HG03039 (cell line): ENCODE measurements at regions not wholly inside any gene's neighbourhood (a gene's known extent, or its start where the extent isn't known, plus 50 kb on each side); places are given as distances from the start of the nearest gene placed in this dataset.

Experiments used
- ATAC-seq: cut with Tn5 transposase; IDR thresholded peaks from one replicate; pipeline ENCODE4 v1.9.1; 2021; ENCODE audit warnings: mild to moderate bottlenecking, moderate library complexity; ENCODE audit not compliant: unreplicated experiment

- ATAC-seq = no peak
Measured at GRCh38 chr18:51637881-51638280, 440.4 kb upstream of the MEX3C start.

GRCh38 chr18:51639541-51639940 is 442.1 kb upstream of the MEX3C start:
- ATAC-seq = no peak

- ATAC-seq = no peak
Measured at GRCh38 chr18:51643483-51643882, 446.0 kb upstream of the MEX3C start.

- no peak for ATAC-seq
Measured at GRCh38 chr18:51645607-51646006, 448.1 kb upstream of the MEX3C start.

- no peak for ATAC-seq
Measured at GRCh38 chr18:51647346-51647745, 449.9 kb upstream of the MEX3C start.

GRCh38 chr18:51647942-51648341 is 450.5 kb upstream of the MEX3C start:
- no peak for ATAC-seq

GRCh38 chr18:51649796-51650195 is 452.3 kb upstream of the MEX3C start:
- no peak for ATAC-seq

GRCh38 chr18:51651761-51652160 is 454.3 kb upstream of the MEX3C start:
- no peak for ATAC-seq

GRCh38 chr18:51653507-51654213 is 456.2 kb upstream of the MEX3C start:
- ATAC-seq = no peak

GRCh38 chr18:51654488-51655326 is 457.2 kb upstream of the MEX3C start:
- ATAC-seq = peak; percentile 70

GRCh38 chr18:51655327-51655698 is 457.8 kb upstream of the MEX3C start:
- peak; percentile 81 for ATAC-seq

GRCh38 chr18:51656249-51656648 is 458.8 kb upstream of the MEX3C start:
- ATAC-seq = no peak

GRCh38 chr18:51658436-51658835 is 461.0 kb upstream of the MEX3C start:
- ATAC-seq = no peak

- no peak for ATAC-seq
Measured at GRCh38 chr18:51659781-51660180, 462.3 kb upstream of the MEX3C start.

- no peak for ATAC-seq
Measured at GRCh38 chr18:51660188-51660715, 462.8 kb upstream of the MEX3C start.

- ATAC-seq = no peak
Measured at GRCh38 chr18:51664236-51664635, 466.8 kb upstream of the MEX3C start.

- no peak for ATAC-seq
Measured at GRCh38 chr18:51666763-51667191, 469.3 kb upstream of the MEX3C start.

- ATAC-seq = no peak
Measured at GRCh38 chr18:51668101-51668500, 470.6 kb upstream of the MEX3C start.

- ATAC-seq = no peak
Measured at GRCh38 chr18:51668607-51669006, 471.1 kb upstream of the MEX3C start.

- ATAC-seq = no peak
Measured at GRCh38 chr18:51686590-51686989, 489.1 kb upstream of the MEX3C start.

- no peak for ATAC-seq
Measured at GRCh38 chr18:51687845-51688585, 490.5 kb upstream of the MEX3C start.
